Stimulated activated naive CD8-positive, alpha-beta T cell treated with anti-CD3 and anti-CD28 coated beads, Interleukin-15, amount 100 ng/mL, for 72 hours (primary cell): ENCODE measurements at regions not wholly inside any gene's neighbourhood (a gene's known extent, or its start where the extent isn't known, plus 50 kb on each side); places are given as distances from the start of the nearest gene placed in this dataset.

Experiments used
- ATAC-seq: fragments of 150-1000 bp; cut with Tn5 transposase; 2 replicates; pipeline ENCODE4 v1.10.0; 2021; ENCODE audit warnings: mild to moderate bottlenecking, moderate library complexity
- DNase-seq, 2 donors: peaks; one replicate each; pipeline ENCODE4 v3.0.0; 2021 to 2022
- H3K27ac Mint-ChIP-seq, 2 donors: one replicate each; pipeline ENCODE4 v1.8.0; 2022; ENCODE audit warnings: mild to moderate bottlenecking in 2 of 2, mixed read lengths in 2 of 2, moderate library complexity in 2 of 2
- H3K27me3 Mint-ChIP-seq: one replicate; pipeline ENCODE4 v1.8.0; 2022; ENCODE audit warnings: mixed read lengths
- H3K4me1 Mint-ChIP-seq: one replicate; pipeline ENCODE4 v1.8.0; 2022; ENCODE audit warnings: mild to moderate bottlenecking, mixed read lengths
- H3K4me3 Mint-ChIP-seq, 2 donors: one replicate each; pipeline ENCODE4 v1.8.0; 2022; ENCODE audit warnings: mild to moderate bottlenecking in 2 of 2, mixed read lengths in 2 of 2, moderate library complexity in 1 of 2
- H3K9me3 Mint-ChIP-seq, 2 donors: one replicate each; pipeline ENCODE4 v1.8.0; 2022; ENCODE audit warnings: mixed read lengths in 2 of 2

GRCh38 chr14:65226824-65227604 lies 124.7 kb upstream of the MAX start:
- Mint-ChIP-seq H3K4me1 (peaks cover 56% of the 10 kb centered on the region), H3K4me3 (no peak overlapping the region), H3K9me3 (no peaks in the 10 kb centered on the region), H3K27me3 (no peaks in the 10 kb centered on the region), H3K27ac (no peak overlapping the region)
- no peak for DNase-seq
- no peak for ATAC-seq

- Mint-ChIP-seq H3K27me3 (no peaks in the 10 kb centered on the region), H3K9me3 (no peaks in the 10 kb centered on the region), H3K4me3 (peak overlapping the region; percentile 30 to 59), H3K27ac (peak overlapping the region; percentile 3 to 28), H3K4me1 (peaks cover 48% of the 10 kb centered on the region)
- peak; percentile 77 for ATAC-seq
- no peak for DNase-seq
Observed at GRCh38 chr14:65228436-65228835, 126.1 kb upstream of the MAX start.

GRCh38 chr14:65228956-65229747 lies 126.8 kb upstream of the MAX start:
- Mint-ChIP-seq H3K27ac (peak overlapping the region; percentile 90 to 94), H3K27me3 (peaks cover 4% of the 10 kb centered on the region), H3K4me1 (peaks cover 48% of the 10 kb centered on the region), H3K9me3 (no peaks in the 10 kb centered on the region), H3K4me3 (peak overlapping the region; percentile 79 to 87)
- peak; percentile 8 for ATAC-seq
- no peak for DNase-seq

GRCh38 chr14:65229748-65230728 lies 127.7 kb upstream of the MAX start:
- peak; percentile 77 for ATAC-seq
- H3K27ac Mint-ChIP-seq, result peak overlapping the region; percentile 90 to 94
- peak; percentile 39 to 52 for DNase-seq
- H3K9me3 Mint-ChIP-seq, result no peaks in the 10 kb centered on the region
- H3K27me3 Mint-ChIP-seq, result peaks cover 5% of the 10 kb centered on the region
- H3K4me1 Mint-ChIP-seq, result peaks cover 40% of the 10 kb centered on the region
- H3K4me3 Mint-ChIP-seq, result peak overlapping the region; percentile 79 to 87

- Mint-ChIP-seq H3K4me1 (peaks cover 28% of the 10 kb centered on the region), H3K27me3 (peaks cover 5% of the 10 kb centered on the region), H3K27ac (no peak overlapping the region), H3K9me3 (no peaks in the 10 kb centered on the region), H3K4me3 (no peak overlapping the region)
- ATAC-seq (no peak), DNase-seq (no peak)
Observed at GRCh38 chr14:65231286-65231980, 129.1 kb upstream of the MAX start.

GRCh38 chr14:65234752-65235361 lies 132.5 kb upstream of the MAX start:
- peaks cover 7% of the 10 kb centered on the region for H3K4me1 Mint-ChIP-seq
- peaks cover 5% of the 10 kb centered on the region for H3K27me3 Mint-ChIP-seq
- ATAC-seq (no peak), DNase-seq (no peak)
- no peaks in the 10 kb centered on the region for H3K9me3 Mint-ChIP-seq
- H3K27ac Mint-ChIP-seq, result no peak overlapping the region
- H3K4me3 Mint-ChIP-seq, result no peak overlapping the region

- Mint-ChIP-seq H3K4me1 (peaks cover 7% of the 10 kb centered on the region), H3K4me3 (no peak overlapping the region), H3K9me3 (no peaks in the 10 kb centered on the region), H3K27me3 (peaks cover 5% of the 10 kb centered on the region), H3K27ac (no peak overlapping the region)
- no peak for DNase-seq
- ATAC-seq, result no peak
Observed at GRCh38 chr14:65237023-65237814, 134.9 kb upstream of the MAX start.

GRCh38 chr14:65237941-65238340 lies 135.6 kb upstream of the MAX start:
- Mint-ChIP-seq H3K4me3 (no peak overlapping the region), H3K27ac (no peak overlapping the region), H3K9me3 (no peaks in the 10 kb centered on the region), H3K4me1 (peaks cover 7% of the 10 kb centered on the region), H3K27me3 (peaks cover 5% of the 10 kb centered on the region)
- no peak for DNase-seq
- no peak for ATAC-seq

GRCh38 chr14:65238456-65238855 lies 136.1 kb upstream of the MAX start:
- Mint-ChIP-seq H3K27me3 (peaks cover 5% of the 10 kb centered on the region), H3K4me1 (peaks cover 7% of the 10 kb centered on the region), H3K4me3 (no peak overlapping the region), H3K9me3 (no peaks in the 10 kb centered on the region), H3K27ac (peak overlapping the region in 1 of 2 donors; percentile 13)
- no peak for DNase-seq
- ATAC-seq, result no peak

GRCh38 chr14:65239143-65239937 lies 137.0 kb upstream of the MAX start:
- no peak for DNase-seq
- Mint-ChIP-seq H3K27me3 (no peaks in the 10 kb centered on the region), H3K27ac (no peak overlapping the region), H3K9me3 (no peaks in the 10 kb centered on the region), H3K4me1 (peaks cover 7% of the 10 kb centered on the region), H3K4me3 (no peak overlapping the region)
- ATAC-seq, result no peak

GRCh38 chr14:65239938-65240296 lies 137.6 kb upstream of the MAX start:
- Mint-ChIP-seq H3K27ac (no peak overlapping the region), H3K27me3 (no peaks in the 10 kb centered on the region), H3K4me3 (no peak overlapping the region), H3K4me1 (peaks cover 7% of the 10 kb centered on the region), H3K9me3 (no peaks in the 10 kb centered on the region)
- DNase-seq (no peak), ATAC-seq (no peak)

GRCh38 chr14:65241125-65241752 lies 138.9 kb upstream of the MAX start:
- H3K4me3 Mint-ChIP-seq, result no peak overlapping the region

GRCh38 chr14:65242732-65243134 lies 140.4 kb upstream of the MAX start:
- no peak overlapping the region for H3K4me3 Mint-ChIP-seq
- peaks cover 7% of the 10 kb centered on the region for H3K4me1 Mint-ChIP-seq
- no peak overlapping the region for H3K27ac Mint-ChIP-seq
- DNase-seq (no peak), ATAC-seq (no peak)
- no peaks in the 10 kb centered on the region for H3K9me3 Mint-ChIP-seq
- H3K27me3 Mint-ChIP-seq, result no peaks in the 10 kb centered on the region

More at GRCh38 chr14:65241125-65241752, 138.9 kb upstream of the MAX start:
- Mint-ChIP-seq H3K27ac (peak overlapping the region in 1 of 2 donors; percentile 48), H3K4me1 (peaks cover 7% of the 10 kb centered on the region), H3K27me3 (no peaks in the 10 kb centered on the region), H3K9me3 (no peaks in the 10 kb centered on the region)
- ATAC-seq, result no peak
- DNase-seq, result no peak
